ENCODE measurements at regions not wholly inside any gene's neighbourhood (a gene's known extent, or its start where the extent isn't known, plus 50 kb on each side); places are given as distances from the start of the nearest gene placed in this dataset.
A peak's percentile ranks its signal among the peaks of the same experiment; 100 is the strongest.
"Not testable (repeated sequence)": the region's sequence is repeated elsewhere in the genome, so short reads cannot be mapped to it uniquely, and the experiment has no call there.

- Histone ChIP-seq H3K36me3 (replicated peaks in 1 of 2; ENCODE audit: control insufficient read depth in 1 of 2, insufficient read depth in 2 of 2, low read length in 2 of 2) (no peaks in the 10 kb centered on the region), H3K4me3 (replicated peaks in 1 of 3; ENCODE audit: low read depth in 2 of 3, low read length in 3 of 3) (no peak overlapping the region), H3K4me1 (ENCODE audit: control insufficient read depth in 1 of 2, insufficient read depth in 2 of 2, low read length in 2 of 2) (no peaks in the 10 kb centered on the region), H3K27me3 (ENCODE audit: control insufficient read depth in 2 of 2, insufficient read depth in 2 of 2, low read length in 2 of 2) (no peaks in the 10 kb centered on the region), H3K27ac (ENCODE audit: low read depth in 1 of 2, low read length in 2 of 2) (no peak overlapping the region), H3K9ac (ENCODE audit: insufficient read depth, low read length, poor library complexity, severe bottlenecking) (no peak overlapping the region), H4K20me1 (ENCODE audit: insufficient read depth, low read length) (no peaks in the 10 kb centered on the region), H3K79me2 (ENCODE audit: insufficient read depth, low read length) (no peaks in the 10 kb centered on the region), H3K4me2 (replicated peaks; ENCODE audit: extremely low read depth, low read length, poor library complexity, severe bottlenecking) (no peak overlapping the region), H2AFZ (ENCODE audit: insufficient read depth, low read depth, low read length, poor library complexity, severe bottlenecking) (no peak overlapping the region), H3K9me3 (replicated peaks in 1 of 2; ENCODE audit: control insufficient read depth in 1 of 2, insufficient read depth in 1 of 2, low read length in 2 of 2) (no peaks in the 10 kb centered on the region)
- Mint-ChIP-seq H3K9me3 (peaks cover 0 to 5% (median 0%) of the 10 kb centered on the region in 7 donors), H3K27me3 (ENCODE audit: low read depth in 3 of 3) (peaks cover 7 to 14% (median 8%) of the 10 kb centered on the region in 3 donors), H3K4me3 (no peak overlapping the region), H3K27ac (peak overlapping the region in 1 of 7 donors; percentile 61), H3K36me3 (no peaks in the 10 kb centered on the region), H3K4me1 (peaks cover under 1% of the 10 kb centered on the region)
- no peak for DNase-seq
- WGBS (ENCODE audit: insufficient coverage) = 92% methylated on average over 10 of the region's 16 CpGs
- intact Hi-C loops (cut with micrococcal nuclease) = no loop called here
- TF ChIP-seq CTCF (IDR thresholded peaks at IDR 0.05) = no peak
Observed at GRCh38 chr6:170057034-170057734, 233.7 kb downstream of the DLL1 start.

- Histone ChIP-seq H3K4me1 (ENCODE audit: control insufficient read depth in 1 of 2, insufficient read depth in 2 of 2, low read length in 2 of 2) (no peaks in the 10 kb centered on the region), H4K20me1 (ENCODE audit: insufficient read depth, low read length) (no peaks in the 10 kb centered on the region), H3K9ac (ENCODE audit: insufficient read depth, low read length, poor library complexity, severe bottlenecking) (no peak overlapping the region), H3K4me3 (replicated peaks in 1 of 3; ENCODE audit: low read depth in 2 of 3, low read length in 3 of 3) (no peak overlapping the region), H3K36me3 (replicated peaks in 1 of 2; ENCODE audit: control insufficient read depth in 1 of 2, insufficient read depth in 2 of 2, low read length in 2 of 2) (no peaks in the 10 kb centered on the region), H3K79me2 (ENCODE audit: insufficient read depth, low read length) (no peaks in the 10 kb centered on the region), H3K9me3 (replicated peaks in 1 of 2; ENCODE audit: control insufficient read depth in 1 of 2, insufficient read depth in 1 of 2, low read length in 2 of 2) (no peaks in the 10 kb centered on the region), H3K27ac (ENCODE audit: low read depth in 1 of 2, low read length in 2 of 2) (no peak overlapping the region), H3K27me3 (ENCODE audit: control insufficient read depth in 2 of 2, insufficient read depth in 2 of 2, low read length in 2 of 2) (no peaks in the 10 kb centered on the region), H3K4me2 (replicated peaks; ENCODE audit: extremely low read depth, low read length, poor library complexity, severe bottlenecking) (no peak overlapping the region), H2AFZ (ENCODE audit: insufficient read depth, low read depth, low read length, poor library complexity, severe bottlenecking) (no peak overlapping the region)
- Mint-ChIP-seq H3K36me3 (no peaks in the 10 kb centered on the region), H3K27ac (peak overlapping the region in 1 of 7 donors; percentile 50), H3K9me3 (peaks cover 0 to 5% (median 0%) of the 10 kb centered on the region in 7 donors), H3K27me3 (ENCODE audit: low read depth in 3 of 3) (peaks cover 7 to 13% (median 8%) of the 10 kb centered on the region in 3 donors), H3K4me3 (no peak overlapping the region), H3K4me1 (peaks cover 1% of the 10 kb centered on the region)
- WGBS (ENCODE audit: insufficient coverage) = 97% methylated on average over 6 of the region's 11 CpGs
- DNase-seq = no peak
- no peak for TF ChIP-seq CTCF (IDR thresholded peaks at IDR 0.05)
- intact Hi-C loops (cut with micrococcal nuclease) = no loop called here
Observed at GRCh38 chr6:170056278-170056711, 234.6 kb downstream of the DLL1 start.

GRCh38 chr6:170055797-170056196 is 235.1 kb downstream of the DLL1 start:
- 93% methylated on average over 12 of the region's 14 CpGs for WGBS (ENCODE audit: insufficient coverage)
- H3K9ac ChIP-seq (ENCODE audit: insufficient read depth, low read length, poor library complexity, severe bottlenecking); H3K27ac ChIP-seq (ENCODE audit: low read depth in 1 of 2, low read length in 2 of 2); H3K4me2 ChIP-seq (replicated peaks; ENCODE audit: extremely low read depth, low read length, poor library complexity, severe bottlenecking); H2AFZ ChIP-seq (ENCODE audit: insufficient read depth, low read depth, low read length, poor library complexity, severe bottlenecking); H3K9me3 Mint-ChIP-seq; H3K4me1 ChIP-seq (ENCODE audit: control insufficient read depth in 1 of 2, insufficient read depth in 2 of 2, low read length in 2 of 2); H3K36me3 ChIP-seq (replicated peaks in 1 of 2; ENCODE audit: control insufficient read depth in 1 of 2, insufficient read depth in 2 of 2, low read length in 2 of 2); H3K27me3 ChIP-seq (ENCODE audit: control insufficient read depth in 2 of 2, insufficient read depth in 2 of 2, low read length in 2 of 2); H3K4me1 Mint-ChIP-seq; H3K4me3 Mint-ChIP-seq; H3K9me3 ChIP-seq (replicated peaks in 1 of 2; ENCODE audit: control insufficient read depth in 1 of 2, insufficient read depth in 1 of 2, low read length in 2 of 2); H3K4me3 ChIP-seq (replicated peaks in 1 of 3; ENCODE audit: low read depth in 2 of 3, low read length in 3 of 3); intact Hi-C loops (cut with micrococcal nuclease); H4K20me1 ChIP-seq (ENCODE audit: insufficient read depth, low read length); DNase-seq; H3K36me3 Mint-ChIP-seq; H3K79me2 ChIP-seq (ENCODE audit: insufficient read depth, low read length): not testable (repeated sequence)
- peak overlapping the region in 1 of 7 donors; percentile 50 for H3K27ac Mint-ChIP-seq
- H3K27me3 Mint-ChIP-seq (ENCODE audit: low read depth in 3 of 3) = peaks cover 4 to 13% (median 8%) of the 10 kb centered on the region in 3 donors

Measured in CD14-positive monocyte (primary cell).